GM12875 (cell line): ENCODE measurements at regions not wholly inside any gene's neighbourhood (a gene's known extent, or its start where the extent isn't known, plus 50 kb on each side); places are given as distances from the start of the nearest gene placed in this dataset.

Experiments
- H3K4me3 ChIP-seq: one replicate; pipeline ENCODE4 v1.5.1; 2011; ENCODE audit warnings: low read depth, low read length, control low read depth
- TF ChIP-seq, protein P1 (sequence below): IDR thresholded peaks from 2 replicates; pipeline ENCODE4 v1.5.1; 2011; ENCODE audit warnings: low read depth, mild to moderate bottlenecking, control low read depth, inconsistent platforms, low read length, moderate library complexity, borderline replicate concordance; ENCODE audit not compliant: insufficient read depth

- TF ChIP-seq, protein P1, sequence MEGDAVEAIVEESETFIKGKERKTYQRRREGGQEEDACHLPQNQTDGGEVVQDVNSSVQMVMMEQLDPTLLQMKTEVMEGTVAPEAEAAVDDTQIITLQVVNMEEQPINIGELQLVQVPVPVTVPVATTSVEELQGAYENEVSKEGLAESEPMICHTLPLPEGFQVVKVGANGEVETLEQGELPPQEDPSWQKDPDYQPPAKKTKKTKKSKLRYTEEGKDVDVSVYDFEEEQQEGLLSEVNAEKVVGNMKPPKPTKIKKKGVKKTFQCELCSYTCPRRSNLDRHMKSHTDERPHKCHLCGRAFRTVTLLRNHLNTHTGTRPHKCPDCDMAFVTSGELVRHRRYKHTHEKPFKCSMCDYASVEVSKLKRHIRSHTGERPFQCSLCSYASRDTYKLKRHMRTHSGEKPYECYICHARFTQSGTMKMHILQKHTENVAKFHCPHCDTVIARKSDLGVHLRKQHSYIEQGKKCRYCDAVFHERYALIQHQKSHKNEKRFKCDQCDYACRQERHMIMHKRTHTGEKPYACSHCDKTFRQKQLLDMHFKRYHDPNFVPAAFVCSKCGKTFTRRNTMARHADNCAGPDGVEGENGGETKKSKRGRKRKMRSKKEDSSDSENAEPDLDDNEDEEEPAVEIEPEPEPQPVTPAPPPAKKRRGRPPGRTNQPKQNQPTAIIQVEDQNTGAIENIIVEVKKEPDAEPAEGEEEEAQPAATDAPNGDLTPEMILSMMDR = no peak
- no peak overlapping the region for H3K4me3 ChIP-seq
Observed at GRCh38 chr6:133683606-133684005, 205.3 kb upstream of the TCF21 start.

GRCh38 chr6:133688705-133689492 is 200.0 kb upstream of the TCF21 start:
- no peak overlapping the region for H3K4me3 ChIP-seq
- TF ChIP-seq, protein P1 = no peak

- no peak overlapping the region for H3K4me3 ChIP-seq
- TF ChIP-seq, protein P1 = no peak
Observed at GRCh38 chr6:133689863-133690262, 199.1 kb upstream of the TCF21 start.

DNA sequence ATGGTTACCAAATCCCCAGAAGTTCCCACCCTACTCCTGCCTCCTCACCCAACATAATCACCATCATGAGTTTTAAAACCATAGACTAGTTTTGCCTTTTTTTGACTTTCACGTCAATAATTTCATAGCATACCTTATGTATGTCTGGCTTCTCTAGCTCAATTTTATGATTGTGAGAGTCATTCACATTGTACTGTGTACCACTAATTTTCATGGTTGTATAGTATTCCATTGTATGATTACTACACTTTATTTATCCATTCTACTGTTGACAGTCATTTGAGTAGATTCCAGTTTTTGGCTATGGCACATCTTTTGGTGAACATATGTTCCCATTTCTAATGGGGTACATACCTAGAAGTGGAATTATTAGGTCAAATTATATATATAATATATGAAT is 195.3 kb upstream of the TCF21 start:
- TF ChIP-seq, protein P1 = no peak
- H3K4me3 ChIP-seq = no peak overlapping the region

- TF ChIP-seq, protein P1 = no peak
- H3K4me3 ChIP-seq = no peak overlapping the region
Observed at GRCh38 chr6:133697185-133697584, 191.7 kb upstream of the TCF21 start.

- TF ChIP-seq, protein P1 = no peak
Observed at GRCh38 chr6:133697666-133698065, 191.2 kb upstream of the TCF21 start.

DNA sequence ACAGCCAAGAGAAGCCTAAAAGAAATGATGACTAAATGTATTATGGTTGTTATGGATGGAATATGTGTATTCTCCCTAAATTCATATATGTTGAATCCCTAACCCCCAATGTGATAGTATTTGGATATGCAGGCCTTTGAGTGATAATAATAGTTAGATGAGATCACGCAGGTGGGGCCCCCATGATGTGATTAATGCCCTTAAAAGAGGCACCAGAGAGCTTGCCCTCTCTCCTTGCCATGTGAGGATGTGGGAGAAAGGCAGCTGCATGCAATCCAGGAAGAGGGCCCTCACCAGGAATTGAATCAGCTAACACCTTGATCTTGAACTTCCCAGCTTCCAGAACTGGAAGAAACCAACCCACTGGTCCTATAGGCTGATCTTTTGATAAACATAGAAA is 190.6 kb upstream of the TCF21 start:
- TF ChIP-seq, protein P1 = no peak
- no peak overlapping the region for H3K4me3 ChIP-seq

More at GRCh38 chr6:133697666-133698065, 191.2 kb upstream of the TCF21 start:
- H3K4me3 ChIP-seq = no peak overlapping the region
